ENCODE measurements at regions not wholly inside any gene's neighbourhood (a gene's known extent, or its start where the extent isn't known, plus 50 kb on each side); places are given as distances from the start of the nearest gene placed in this dataset.
"Not testable (repeated sequence)": the region's sequence is repeated elsewhere in the genome, so short reads cannot be mapped to it uniquely, and the experiment has no call there.

- no peak for DNase-seq
Measured at GRCh38 chr3:158882445-158882844, 80.6 kb downstream of the MFSD1 start.

- DNase-seq: no peak
Measured at GRCh38 chr3:158896729-158897128, 94.9 kb downstream of the MFSD1 start.

GRCh38 chr3:158906749-158907148 is 104.9 kb downstream of the MFSD1 start:
- DNase-seq: no peak

GRCh38 chr3:158908187-158908734 is 106.4 kb downstream of the MFSD1 start:
- DNase-seq: no peak

GRCh38 chr3:158909870-158910269 is 108.0 kb downstream of the MFSD1 start:
- DNase-seq: no peak

- DNase-seq: no peak
Measured at GRCh38 chr3:158911586-158911985, 109.7 kb downstream of the MFSD1 start.

GRCh38 chr3:158912188-158912587 is 110.3 kb downstream of the MFSD1 start:
- DNase-seq: no peak

GRCh38 chr3:158912621-158913020 is 110.8 kb downstream of the MFSD1 start:
- no peak for DNase-seq

GRCh38 chr3:158916111-158916510 is 114.3 kb downstream of the MFSD1 start:
- DNase-seq: no peak

GRCh38 chr3:158918008-158918407 is 116.2 kb downstream of the MFSD1 start:
- DNase-seq: peak; percentile 35

- DNase-seq: no peak
Measured at GRCh38 chr3:158918451-158918850, 116.6 kb downstream of the MFSD1 start.

- DNase-seq: no peak
Measured at GRCh38 chr3:158920371-158920770, 118.5 kb downstream of the MFSD1 start.

GRCh38 chr3:158925021-158925420 is 123.2 kb downstream of the MFSD1 start:
- no peak for DNase-seq

- DNase-seq: no peak
Measured at GRCh38 chr3:158925828-158926494, 124.1 kb downstream of the MFSD1 start.

- no peak for DNase-seq
Measured at GRCh38 chr3:158935846-158936245, 134.0 kb downstream of the MFSD1 start.

GRCh38 chr3:158936530-158937113 is 134.8 kb downstream of the MFSD1 start:
- DNase-seq: no peak

GRCh38 chr3:158950178-158950901 is 148.5 kb downstream of the MFSD1 start:
- DNase-seq: no peak

GRCh38 chr3:158953131-158953530 is 151.3 kb downstream of the MFSD1 start:
- no peak for DNase-seq

GRCh38 chr3:158954420-158954819 is 152.6 kb downstream of the MFSD1 start:
- DNase-seq: no peak

- not testable (repeated sequence) for DNase-seq
Measured at GRCh38 chr3:158957777-158958176, 155.9 kb downstream of the MFSD1 start.

- no peak for DNase-seq
Measured at GRCh38 chr3:158958873-158959272, 157.0 kb downstream of the MFSD1 start.

GRCh38 chr3:158961471-158961870 is 159.6 kb downstream of the MFSD1 start:
- DNase-seq: no peak

GRCh38 chr3:158961911-158962310 is 160.1 kb downstream of the MFSD1 start:
- no peak for DNase-seq

GRCh38 chr3:158970006-158970405 is 168.2 kb downstream of the MFSD1 start:
- DNase-seq: no peak

Measured in midbrain (tissue), 1 donor.